ENCODE measurements at regions not wholly inside any gene's neighbourhood (a gene's known extent, or its start where the extent isn't known, plus 50 kb on each side); places are given as distances from the start of the nearest gene placed in this dataset.

GRCh38 chr20:59460352-59460751 lies 144.0 kb upstream of the PHACTR3 start:
- Histone ChIP-seq H3K9me3 (ENCODE audit: insufficient read depth, low read length) (no peaks in the 10 kb centered on the region), H3K4me3 (ENCODE audit: insufficient read length, low read depth) (no peak overlapping the region), H3K36me3 (ENCODE audit: insufficient read depth, insufficient read length, low read length) (no peaks in the 10 kb centered on the region), H3K9ac (ENCODE audit: insufficient read length, low read depth) (no peak overlapping the region), H3K27me3 (ENCODE audit: insufficient read depth, insufficient read length) (no peaks in the 10 kb centered on the region), H3K4me1 (ENCODE audit: insufficient read depth, insufficient read length) (peaks cover 9% of the 10 kb centered on the region)
- no peak for TF ChIP-seq ZNF274 (IDR thresholded peaks at IDR 0.05; ENCODE audit: low read depth, low read length)
- TF ChIP-seq YY1 (IDR thresholded peaks at IDR 0.05; ENCODE audit: insufficient read depth, insufficient read length), result no peak
- TF ChIP-seq SUZ12 (IDR thresholded peaks at IDR 0.05; ENCODE audit: extremely low read depth, insufficient read depth, insufficient read length), result no peak
- DNase-seq (ENCODE audit: low read depth, low spot score), result no peak

DNA sequence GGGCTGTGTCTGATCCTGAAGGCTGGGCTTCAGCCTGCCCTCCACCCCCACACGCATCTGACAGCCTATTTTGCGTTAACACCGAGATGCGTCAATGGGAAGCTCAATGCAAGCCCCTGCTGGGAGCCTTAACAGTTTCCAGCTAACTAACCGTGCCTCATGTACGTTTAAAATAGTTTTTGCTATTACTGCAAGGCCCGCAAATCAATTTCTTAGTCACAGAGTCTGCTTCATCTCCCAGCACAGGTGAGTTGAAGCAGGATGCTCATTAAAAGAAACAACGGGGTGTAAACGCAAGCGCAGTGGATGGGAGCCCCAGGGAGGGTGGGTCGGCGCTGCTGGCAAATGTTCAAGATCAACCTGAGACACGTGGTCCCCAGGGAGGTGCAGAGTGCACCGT lies 142.8 kb upstream of the PHACTR3 start:
- TF ChIP-seq ZNF274 (IDR thresholded peaks at IDR 0.05; ENCODE audit: low read depth, low read length) (no peak), SUZ12 (IDR thresholded peaks at IDR 0.05; ENCODE audit: extremely low read depth, insufficient read depth, insufficient read length) (no peak), YY1 (IDR thresholded peaks at IDR 0.05; ENCODE audit: insufficient read depth, insufficient read length) (no peak)
- DNase-seq (ENCODE audit: low read depth, low spot score), result no peak
- H3K9me3 ChIP-seq (ENCODE audit: insufficient read depth, low read length), result no peaks in the 10 kb centered on the region
- no peak overlapping the region for H3K9ac ChIP-seq (ENCODE audit: insufficient read length, low read depth)
- peaks cover 3% of the 10 kb centered on the region for H3K4me1 ChIP-seq (ENCODE audit: insufficient read depth, insufficient read length)
- no peak overlapping the region for H3K4me3 ChIP-seq (ENCODE audit: insufficient read length, low read depth)
- H3K36me3 ChIP-seq (ENCODE audit: insufficient read depth, insufficient read length, low read length), result no peaks in the 10 kb centered on the region
- no peaks in the 10 kb centered on the region for H3K27me3 ChIP-seq (ENCODE audit: insufficient read depth, insufficient read length)

DNA sequence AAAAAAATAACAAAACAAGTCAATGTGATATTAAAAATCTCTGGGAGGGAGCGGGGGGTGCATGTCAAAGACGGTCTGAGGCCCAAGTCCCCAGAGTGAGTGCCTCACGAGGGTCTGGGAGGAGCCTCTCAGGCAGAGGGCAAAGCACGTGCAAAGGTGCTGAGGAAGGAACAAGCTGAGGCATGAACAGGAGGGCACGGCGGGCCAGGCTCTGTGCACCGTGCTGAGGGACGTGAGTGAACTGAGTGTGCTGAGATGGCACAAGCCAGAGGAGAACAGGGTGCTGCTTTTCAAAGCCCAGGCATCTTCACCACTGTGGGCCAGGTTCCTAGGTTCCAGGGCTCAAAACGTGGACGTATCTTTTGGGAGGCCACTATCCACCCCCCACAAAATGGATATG lies 142.1 kb upstream of the PHACTR3 start:
- H3K4me3 ChIP-seq (ENCODE audit: insufficient read length, low read depth), result no peak overlapping the region
- H3K27me3 ChIP-seq (ENCODE audit: insufficient read depth, insufficient read length), result no peaks in the 10 kb centered on the region
- DNase-seq (ENCODE audit: low read depth, low spot score), result no peak
- no peak overlapping the region for H3K9ac ChIP-seq (ENCODE audit: insufficient read length, low read depth)
- TF ChIP-seq YY1 (IDR thresholded peaks at IDR 0.05; ENCODE audit: insufficient read depth, insufficient read length) (no peak), SUZ12 (IDR thresholded peaks at IDR 0.05; ENCODE audit: extremely low read depth, insufficient read depth, insufficient read length) (no peak), ZNF274 (IDR thresholded peaks at IDR 0.05; ENCODE audit: low read depth, low read length) (no peak)
- H3K36me3 ChIP-seq (ENCODE audit: insufficient read depth, insufficient read length, low read length), result no peaks in the 10 kb centered on the region
- no peaks in the 10 kb centered on the region for H3K9me3 ChIP-seq (ENCODE audit: insufficient read depth, low read length)
- H3K4me1 ChIP-seq (ENCODE audit: insufficient read depth, insufficient read length), result peaks cover 3% of the 10 kb centered on the region

GRCh38 chr20:59463541-59463940 lies 140.8 kb upstream of the PHACTR3 start:
- Histone ChIP-seq H3K4me1 (ENCODE audit: insufficient read depth, insufficient read length) (peaks cover 6% of the 10 kb centered on the region), H3K36me3 (ENCODE audit: insufficient read depth, insufficient read length, low read length) (no peaks in the 10 kb centered on the region)

GRCh38 chr20:59466107-59466815 lies 138.1 kb upstream of the PHACTR3 start:
- no peak overlapping the region for H3K4me3 ChIP-seq (ENCODE audit: insufficient read length, low read depth)
- TF ChIP-seq YY1 (IDR thresholded peaks at IDR 0.05; ENCODE audit: insufficient read depth, insufficient read length) (no peak), SUZ12 (IDR thresholded peaks at IDR 0.05; ENCODE audit: extremely low read depth, insufficient read depth, insufficient read length) (no peak), ZNF274 (IDR thresholded peaks at IDR 0.05; ENCODE audit: low read depth, low read length) (no peak)
- H3K9me3 ChIP-seq (ENCODE audit: insufficient read depth, low read length), result no peaks in the 10 kb centered on the region
- H3K36me3 ChIP-seq (ENCODE audit: insufficient read depth, insufficient read length, low read length), result no peaks in the 10 kb centered on the region
- no peak overlapping the region for H3K9ac ChIP-seq (ENCODE audit: insufficient read length, low read depth)
- DNase-seq (ENCODE audit: low read depth, low spot score), result no peak
- peaks cover 15% of the 10 kb centered on the region for H3K4me1 ChIP-seq (ENCODE audit: insufficient read depth, insufficient read length)
- H3K27me3 ChIP-seq (ENCODE audit: insufficient read depth, insufficient read length), result no peaks in the 10 kb centered on the region

More at GRCh38 chr20:59463541-59463940, 140.8 kb upstream of the PHACTR3 start:
- DNase-seq (ENCODE audit: low read depth, low spot score), result no peak
- H3K9ac ChIP-seq (ENCODE audit: insufficient read length, low read depth), result no peak overlapping the region
- H3K4me3 ChIP-seq (ENCODE audit: insufficient read length, low read depth), result no peak overlapping the region
- H3K9me3 ChIP-seq (ENCODE audit: insufficient read depth, low read length), result no peaks in the 10 kb centered on the region
- no peaks in the 10 kb centered on the region for H3K27me3 ChIP-seq (ENCODE audit: insufficient read depth, insufficient read length)
- no peak for TF ChIP-seq YY1 (IDR thresholded peaks at IDR 0.05; ENCODE audit: insufficient read depth, insufficient read length)
- TF ChIP-seq SUZ12 (IDR thresholded peaks at IDR 0.05; ENCODE audit: extremely low read depth, insufficient read depth, insufficient read length), result no peak
- no peak for TF ChIP-seq ZNF274 (IDR thresholded peaks at IDR 0.05; ENCODE audit: low read depth, low read length)

DNA sequence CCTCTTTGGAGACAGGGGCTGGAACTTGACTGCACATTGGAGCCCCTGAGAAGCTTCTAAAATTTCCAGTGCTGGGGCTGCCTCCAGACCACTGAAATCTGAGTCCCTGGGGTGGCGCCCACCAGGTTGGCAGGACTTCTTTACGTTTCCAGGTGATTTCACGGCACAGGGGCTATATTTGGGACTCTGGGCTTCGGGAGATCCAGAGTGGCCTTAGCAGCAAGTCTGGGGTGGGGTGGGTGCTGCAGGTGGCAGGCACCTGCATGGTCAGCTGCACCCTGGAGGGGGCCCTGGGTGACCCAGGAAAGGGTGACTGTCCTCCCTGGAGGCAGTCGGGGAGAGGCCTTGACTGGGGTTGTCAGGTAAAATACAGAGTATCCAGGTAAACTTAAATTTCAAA lies 135.5 kb upstream of the PHACTR3 start:
- no peaks in the 10 kb centered on the region for H3K36me3 ChIP-seq (ENCODE audit: insufficient read depth, insufficient read length, low read length)
- H3K4me1 ChIP-seq (ENCODE audit: insufficient read depth, insufficient read length), result peaks cover 17% of the 10 kb centered on the region
- TF ChIP-seq SUZ12 (IDR thresholded peaks at IDR 0.05; ENCODE audit: extremely low read depth, insufficient read depth, insufficient read length) (no peak), YY1 (IDR thresholded peaks at IDR 0.05; ENCODE audit: insufficient read depth, insufficient read length) (no peak), ZNF274 (IDR thresholded peaks at IDR 0.05; ENCODE audit: low read depth, low read length) (no peak)
- no peaks in the 10 kb centered on the region for H3K9me3 ChIP-seq (ENCODE audit: insufficient read depth, low read length)
- no peak overlapping the region for H3K9ac ChIP-seq (ENCODE audit: insufficient read length, low read depth)
- DNase-seq (ENCODE audit: low read depth, low spot score), result no peak
- no peaks in the 10 kb centered on the region for H3K27me3 ChIP-seq (ENCODE audit: insufficient read depth, insufficient read length)
- H3K4me3 ChIP-seq (ENCODE audit: insufficient read length, low read depth), result no peak overlapping the region

DNA sequence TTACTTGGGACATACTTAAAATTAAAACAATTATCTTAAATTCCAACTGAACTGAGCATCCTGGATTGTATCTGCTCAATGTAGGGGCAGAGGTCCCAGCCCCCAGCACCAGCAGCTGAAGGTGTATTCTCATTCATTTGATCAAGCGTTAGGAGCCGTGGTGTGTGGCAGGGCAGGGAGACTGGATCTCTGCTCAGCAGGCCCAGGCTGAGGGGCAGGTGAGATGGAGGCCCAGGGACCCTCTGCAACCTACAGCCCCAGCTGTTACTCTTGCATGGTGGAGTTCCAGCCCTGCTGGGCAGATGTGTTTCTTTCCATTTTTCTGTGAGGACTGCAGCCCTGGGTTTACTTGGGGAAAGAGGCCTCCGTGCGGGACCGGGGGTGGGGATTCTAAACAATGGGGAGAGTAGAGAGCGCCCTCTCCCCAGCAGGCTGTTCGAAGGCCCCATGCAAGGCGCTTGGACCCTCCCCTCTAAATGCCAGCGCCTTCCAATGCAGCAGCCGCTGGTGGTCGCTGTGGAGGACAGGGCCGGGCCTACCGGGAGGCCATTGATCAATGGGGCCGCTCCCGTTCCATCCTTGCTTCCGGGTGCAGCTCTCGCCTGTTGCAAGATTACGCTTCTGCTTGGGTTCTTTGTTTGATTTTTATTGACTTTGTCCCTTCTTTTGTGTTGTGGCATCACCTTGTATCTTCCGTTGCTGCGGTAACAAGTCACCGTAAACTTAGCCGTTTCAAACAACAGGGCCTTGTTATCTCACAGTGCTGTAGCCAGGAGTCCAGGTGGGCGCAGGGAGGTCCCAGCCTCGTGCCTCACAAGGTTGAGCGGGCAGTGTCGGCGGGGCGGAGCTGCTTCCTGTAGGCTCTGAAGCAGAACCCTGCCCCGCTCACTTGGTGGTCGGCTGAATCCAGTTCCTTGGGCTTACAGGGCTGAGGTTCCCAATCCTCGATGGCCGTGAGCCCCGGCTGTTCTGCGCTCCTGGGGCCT lies 134.8 kb upstream of the PHACTR3 start:
- Histone ChIP-seq H3K9me3 (ENCODE audit: insufficient read depth, low read length) (no peaks in the 10 kb centered on the region), H3K27me3 (ENCODE audit: insufficient read depth, insufficient read length) (no peaks in the 10 kb centered on the region), H3K4me3 (ENCODE audit: insufficient read length, low read depth) (no peak overlapping the region), H3K36me3 (ENCODE audit: insufficient read depth, insufficient read length, low read length) (no peaks in the 10 kb centered on the region), H3K4me1 (ENCODE audit: insufficient read depth, insufficient read length) (peaks cover 17% of the 10 kb centered on the region), H3K9ac (ENCODE audit: insufficient read length, low read depth) (no peak overlapping the region)
- no peak for DNase-seq (ENCODE audit: low read depth, low spot score)
- TF ChIP-seq SUZ12 (IDR thresholded peaks at IDR 0.05; ENCODE audit: extremely low read depth, insufficient read depth, insufficient read length) (no peak), ZNF274 (IDR thresholded peaks at IDR 0.05; ENCODE audit: low read depth, low read length) (no peak), YY1 (IDR thresholded peaks at IDR 0.05; ENCODE audit: insufficient read depth, insufficient read length) (no peak)
